HG03139 (cell line): ENCODE measurements at regions not wholly inside any gene's neighbourhood (a gene's known extent, or its start where the extent isn't known, plus 50 kb on each side); places are given as distances from the start of the nearest gene placed in this dataset.
A peak's percentile ranks its signal among the peaks of the same experiment; 100 is the strongest.
"Not testable (repeated sequence)": the region's sequence is repeated elsewhere in the genome, so short reads cannot be mapped to it uniquely, and the experiment has no call there.

Source experiments
- ATAC-seq: cut with Tn5 transposase; IDR thresholded peaks from one replicate; pipeline ENCODE4 v1.9.1; 2021; ENCODE audit not compliant: unreplicated experiment

- ATAC-seq: no peak
Observed at GRCh38 chr3:67064105-67064504, 66.0 kb downstream of the KBTBD8 start.

GRCh38 chr3:67067251-67067650 is 69.1 kb downstream of the KBTBD8 start:
- peak; percentile 64 for ATAC-seq

GRCh38 chr3:67072640-67073039 is 74.5 kb downstream of the KBTBD8 start:
- ATAC-seq: not testable (repeated sequence)

GRCh38 chr3:67073812-67074211 is 75.7 kb downstream of the KBTBD8 start:
- ATAC-seq: no peak

GRCh38 chr3:67075295-67075694 is 77.2 kb downstream of the KBTBD8 start:
- no peak for ATAC-seq

GRCh38 chr3:67076607-67077006 is 78.5 kb downstream of the KBTBD8 start:
- no peak for ATAC-seq

- ATAC-seq: no peak
Observed at GRCh38 chr3:67077656-67078055, 79.5 kb downstream of the KBTBD8 start.

GRCh38 chr3:67082533-67083024 is 84.5 kb downstream of the KBTBD8 start:
- ATAC-seq: no peak

GRCh38 chr3:67083277-67083676 is 85.2 kb downstream of the KBTBD8 start:
- ATAC-seq: peak; percentile 94

- no peak for ATAC-seq
Observed at GRCh38 chr3:67087788-67088187, 89.7 kb downstream of the KBTBD8 start.

GRCh38 chr3:67090474-67090873 is 92.4 kb downstream of the KBTBD8 start:
- no peak for ATAC-seq

GRCh38 chr3:67093305-67093704 is 95.2 kb downstream of the KBTBD8 start:
- ATAC-seq: no peak

- ATAC-seq: no peak
Observed at GRCh38 chr3:67094167-67094566, 96.1 kb downstream of the KBTBD8 start.

GRCh38 chr3:67094774-67095173 is 96.7 kb downstream of the KBTBD8 start:
- no peak for ATAC-seq

GRCh38 chr3:67104388-67104787 is 106.3 kb downstream of the KBTBD8 start:
- ATAC-seq: no peak

GRCh38 chr3:67106874-67107273 is 108.8 kb downstream of the KBTBD8 start:
- ATAC-seq: no peak

- ATAC-seq: no peak
Observed at GRCh38 chr3:67109651-67110204, 111.6 kb downstream of the KBTBD8 start.

- peak; percentile 97 for ATAC-seq
Observed at GRCh38 chr3:67113802-67114407, 115.8 kb downstream of the KBTBD8 start.

GRCh38 chr3:67118122-67118521 is 120.0 kb downstream of the KBTBD8 start:
- ATAC-seq: no peak

GRCh38 chr3:67118635-67119034 is 120.5 kb downstream of the KBTBD8 start:
- ATAC-seq: no peak

GRCh38 chr3:67123914-67124313 is 125.8 kb downstream of the KBTBD8 start:
- no peak for ATAC-seq

GRCh38 chr3:67127254-67127653 is 129.1 kb downstream of the KBTBD8 start:
- ATAC-seq: no peak

- ATAC-seq: no peak
Observed at GRCh38 chr3:67142432-67142831, 144.3 kb downstream of the KBTBD8 start.
